K562 (cell line): ENCODE measurements at regions not wholly inside any gene's neighbourhood (a gene's known extent, or its start where the extent isn't known, plus 50 kb on each side); places are given as distances from the start of the nearest gene placed in this dataset.

Experiments
- ATAC-seq: fragments of 200-7000 bp; cut with Tn5 transposase; 3 replicates; pipeline ENCODE4 v1.9.1; 2020; ENCODE audit warnings: moderate library complexity
- BruUV-seq: library from RNA; stranded (reverse); fragments of 400-500 nt; replicated peaks from 2 replicates; lab custom pipeline; 2021; lab: Mats Ljungman, UMichigan
- CTCF ChIA-PET: fragments of 300-600 bp; formaldehyde crosslinking; extraction: SDS; loops from one replicate; lab custom pipeline; 2021; ENCODE audit warnings: low intra/inter-chr PET ratio; lab: Yijun Ruan, JAX
- POLR2A ChIA-PET: fragments of 300-600, 350-650 bp; sonication (Branson Sonifier 250); formaldehyde crosslinking; extraction: SDS; loops from one replicate; lab custom pipeline; 2021; ENCODE audit warnings: antibody characterized with exemption, inconsistent platforms; lab: Yijun Ruan, JAX
- DNase-seq, 4 experiments: peaks; one replicate each; pipeline versions ENCODE4 v3.0.0 to v3.0.0-alpha.2; 2011 to 2018; ENCODE audit warnings: low spot score in 3 of 4, mixed read lengths in 3 of 4; ENCODE audit errors: extremely low read depth in 1 of 4
- FAIRE-seq: peaks from 2 replicates; lab custom pipeline; 2011; peaks lifted over from hg19 to GRCh38; lab: Jason Lieb, UNC
- H2AFZ ChIP-seq: 2 replicates; pipeline ENCODE4 v1.6.0; 2011; ENCODE audit warnings: low read depth, low read length, control low read depth, inconsistent platforms
- H3K27ac ChIP-seq: fragments of 200-600 bp; 3 replicates; pipeline ENCODE4 v1.8.0; 2011; ENCODE audit warnings: low read depth, mild to moderate bottlenecking, control low read depth, inconsistent platforms, low read length, moderate library complexity, mixed read lengths; ENCODE audit errors: extremely low read depth
- H3K27me3 ChIP-seq, 2 experiments: fragments of 300-600 bp in 1 of 2; 2 replicates in 1 of 2; 3 replicates in 1 of 2; pipeline versions ENCODE4 v1.6.0 to v1.8.0; 2011; ENCODE audit warnings: inconsistent platforms in 2 of 2, low read length in 2 of 2, mild to moderate bottlenecking in 1 of 2, mixed read lengths in 1 of 2, moderate library complexity in 1 of 2; ENCODE audit not compliant: control insufficient read depth in 2 of 2, insufficient read depth in 2 of 2
- H3K36me3 ChIP-seq: fragments of 300-600 bp; 3 replicates; pipeline ENCODE4 v1.8.0; 2011; ENCODE audit warnings: mild to moderate bottlenecking, low read length, inconsistent platforms; ENCODE audit not compliant: control insufficient read depth, insufficient read depth
- H3K4me1 ChIP-seq, 2 experiments: fragments of 200-600 bp in 1 of 2; replicated peaks in 1 of 2; 2 replicates in 1 of 2; 3 replicates in 1 of 2; pipeline versions ENCODE4 v1.5.1 to v1.8.0; 2011; ENCODE audit warnings: inconsistent platforms in 2 of 2, low read length in 2 of 2, mild to moderate bottlenecking in 1 of 2, mixed read lengths in 1 of 2, moderate library complexity in 1 of 2; ENCODE audit not compliant: control insufficient read depth in 2 of 2, insufficient read depth in 2 of 2
- H3K4me2 ChIP-seq: 2 replicates; pipeline ENCODE4 v1.6.1; 2011; ENCODE audit warnings: low read length, control low read depth, inconsistent platforms, mixed read lengths; ENCODE audit not compliant: insufficient read depth
- H3K4me3 ChIP-seq: fragments of 200-600 bp; sonication (generic), shearing (Covaris generic); 2 replicates; pipeline ENCODE4 v1.5.1; 2016; ENCODE audit warnings: control low read depth, inconsistent platforms
- H3K79me2 ChIP-seq: fragments of 200-600 bp; 3 replicates; pipeline ENCODE4 v1.8.0; 2011; ENCODE audit warnings: low read length, inconsistent platforms; ENCODE audit not compliant: control insufficient read depth, insufficient read depth
- H3K9ac ChIP-seq, 2 experiments: 2 replicates each; pipeline versions ENCODE4 v1.6.0 to v1.6.1; 2011; ENCODE audit warnings: low read depth in 2 of 2, low read length in 2 of 2, control low read depth in 1 of 2, inconsistent platforms in 1 of 2, mild to moderate bottlenecking in 1 of 2, mixed read lengths in 1 of 2; ENCODE audit not compliant: insufficient read depth in 1 of 2
- H3K9me1 ChIP-seq: one replicate; pipeline ENCODE4 v1.6.0; 2011; ENCODE audit warnings: inconsistent platforms, mild to moderate bottlenecking, low read length, moderate library complexity; ENCODE audit not compliant: control insufficient read depth, insufficient read depth
- H3K9me3 ChIP-seq: replicated peaks from 2 replicates; pipeline ENCODE4 v1.5.1; 2011; ENCODE audit warnings: low read depth, low read length, inconsistent platforms; ENCODE audit not compliant: control insufficient read depth, insufficient read depth
- H4K20me1 ChIP-seq: replicated peaks from 2 replicates; pipeline ENCODE4 v1.6.1; 2011; ENCODE audit warnings: low read length, inconsistent platforms, mixed read lengths; ENCODE audit not compliant: control insufficient read depth, insufficient read depth
- BRD9 ChIP-seq: fragments of 450-650 bp; IDR thresholded peaks from 2 replicates; pipeline ENCODE4 v1.6.1; 2018; ENCODE audit warnings: low read depth; ENCODE audit not compliant: partially characterized antibody
- ELF1 ChIP-seq: fragments of 200-800 bp; sonication (Bioruptor generic); IDR thresholded peaks from 2 replicates; pipeline ENCODE4 v1.6.1; 2016; ENCODE audit warnings: missing genetic modification characterization, missing compliant biosample characterization
- HLTF ChIP-seq: fragments of 450-650 bp; IDR thresholded peaks from 2 replicates; pipeline ENCODE4 v1.6.1; 2016
- IRF2 ChIP-seq: sonication (generic); formaldehyde crosslinking; IDR thresholded peaks from 2 replicates; pipeline ENCODE4 v1.8.1; 2022; ENCODE audit warnings: mild to moderate bottlenecking, missing genetic modification reagents
- MTA2 ChIP-seq: fragments of 450-650 bp; IDR thresholded peaks from 2 replicates; pipeline ENCODE4 v1.6.1; 2016; ENCODE audit warnings: low read depth
- NR2C2 ChIP-seq, 2 experiments: fragments of 200-800 bp in 1 of 2; sonication (Bioruptor generic) in 1 of 2; sonication (generic) in 1 of 2; formaldehyde crosslinking in 1 of 2; IDR thresholded peaks; 2 replicates each; pipeline versions ENCODE4 v1.6.1 to v1.8.0; 2016 to 2022; ENCODE audit warnings: mild to moderate bottlenecking in 1 of 2, missing compliant biosample characterization in 1 of 2, missing genetic modification characterization in 1 of 2, missing genetic modification reagents in 1 of 2
- SRSF7 ChIP-seq: fragments of 200-400 bp; formaldehyde crosslinking; optimal IDR thresholded peaks from 2 replicates; pipeline ENCODE3; 2017; ENCODE audit warnings: mild to moderate bottlenecking, low read depth, low read length
- ZNF717 ChIP-seq: fragments of 250-450 bp; sonication (Bioruptor Pico); IDR thresholded peaks from 2 replicates; pipeline ENCODE4 v1.5.0; 2021
- WGBS: fragments of 100-300 bp; shearing (Covaris generic); methylation state at CpG from one replicate; pipeline ENCODE4 v1.1.6; 2016; ENCODE audit warnings: low coverage, mixed read lengths; ENCODE audit not compliant: insufficient coverage; ENCODE audit errors: missing lambda C conversion rate; 5-methylcytosine and 5-hydroxymethylcytosine counted together
- in situ Hi-C: fragments of 300-500 bp; cut with MboI; formaldehyde crosslinking; loops from 4 replicates; pipeline ENCODE4 v1.15.0; 2018; ENCODE audit warnings: inconsistent platforms, mixed read lengths
- intact Hi-C: fragments of 100-400 bp; cut with micrococcal nuclease; formaldehyde crosslinking; loops from 2 replicates; pipeline ENCODE4 v1.14.2; 2022
- TF ChIP-seq, protein P1 (sequence below): sonication (generic); formaldehyde crosslinking; IDR thresholded peaks from 2 replicates; pipeline ENCODE4 v1.8.0; 2023; ENCODE audit warnings: missing genetic modification reagents, mild to moderate bottlenecking, borderline replicate concordance
- TF ChIP-seq, protein P2 (sequence below), 2 experiments: fragments of 450-650 bp; IDR thresholded peaks; 2 replicates each; pipeline ENCODE4 v1.6.1; 2016
- TF ChIP-seq, protein P3 (sequence below): fragments of 250-450 bp; sonication (Bioruptor Pico); IDR thresholded peaks from 2 replicates; pipeline ENCODE4 v1.8.0; 2022; ENCODE audit warnings: moderate library complexity, mild to moderate bottlenecking, inconsistent platforms

- H2AFZ ChIP-seq = no peak overlapping the region
- H3K4me1 ChIP-seq = no peaks in the 10 kb centered on the region
- FAIRE-seq (no peak), DNase-seq (no peak), ATAC-seq (no peak)
- no peaks in the 10 kb centered on the region for H3K27me3 ChIP-seq
- WGBS = 0% methylated on average over 1 of the region's 1 CpG
- H3K27ac ChIP-seq = no peak overlapping the region
- H3K9me1 ChIP-seq = no peaks in the 10 kb centered on the region
- H3K79me2 ChIP-seq = no peaks in the 10 kb centered on the region
- H4K20me1 ChIP-seq = no peaks in the 10 kb centered on the region
- no peaks in the 10 kb centered on the region for H3K9me3 ChIP-seq
- BruUV-seq = no TSS peak
- in situ Hi-C loops = no loop called here
- CTCF ChIA-PET = no interaction called here
- intact Hi-C loops = no loop called here
- POLR2A ChIA-PET = no interaction called here
- H3K4me3 ChIP-seq = no peak overlapping the region
- H3K9ac ChIP-seq = no peak overlapping the region
- H3K4me2 ChIP-seq = no peak overlapping the region
- TF ChIP-seq NR2C2 (CRISPR knock-in tag; IDR thresholded peaks at IDR 0.05) (no peak), NR2C2 (tag; IDR thresholded peaks at IDR 0.05) (no peak), MTA2 (no peak), SRSF7 (no peak), HLTF (no peak), BRD9 (no peak), ZNF717 (no peak), IRF2 (no peak), ELF1 (tag) (no peak)
- TF ChIP-seq, protein P1, sequence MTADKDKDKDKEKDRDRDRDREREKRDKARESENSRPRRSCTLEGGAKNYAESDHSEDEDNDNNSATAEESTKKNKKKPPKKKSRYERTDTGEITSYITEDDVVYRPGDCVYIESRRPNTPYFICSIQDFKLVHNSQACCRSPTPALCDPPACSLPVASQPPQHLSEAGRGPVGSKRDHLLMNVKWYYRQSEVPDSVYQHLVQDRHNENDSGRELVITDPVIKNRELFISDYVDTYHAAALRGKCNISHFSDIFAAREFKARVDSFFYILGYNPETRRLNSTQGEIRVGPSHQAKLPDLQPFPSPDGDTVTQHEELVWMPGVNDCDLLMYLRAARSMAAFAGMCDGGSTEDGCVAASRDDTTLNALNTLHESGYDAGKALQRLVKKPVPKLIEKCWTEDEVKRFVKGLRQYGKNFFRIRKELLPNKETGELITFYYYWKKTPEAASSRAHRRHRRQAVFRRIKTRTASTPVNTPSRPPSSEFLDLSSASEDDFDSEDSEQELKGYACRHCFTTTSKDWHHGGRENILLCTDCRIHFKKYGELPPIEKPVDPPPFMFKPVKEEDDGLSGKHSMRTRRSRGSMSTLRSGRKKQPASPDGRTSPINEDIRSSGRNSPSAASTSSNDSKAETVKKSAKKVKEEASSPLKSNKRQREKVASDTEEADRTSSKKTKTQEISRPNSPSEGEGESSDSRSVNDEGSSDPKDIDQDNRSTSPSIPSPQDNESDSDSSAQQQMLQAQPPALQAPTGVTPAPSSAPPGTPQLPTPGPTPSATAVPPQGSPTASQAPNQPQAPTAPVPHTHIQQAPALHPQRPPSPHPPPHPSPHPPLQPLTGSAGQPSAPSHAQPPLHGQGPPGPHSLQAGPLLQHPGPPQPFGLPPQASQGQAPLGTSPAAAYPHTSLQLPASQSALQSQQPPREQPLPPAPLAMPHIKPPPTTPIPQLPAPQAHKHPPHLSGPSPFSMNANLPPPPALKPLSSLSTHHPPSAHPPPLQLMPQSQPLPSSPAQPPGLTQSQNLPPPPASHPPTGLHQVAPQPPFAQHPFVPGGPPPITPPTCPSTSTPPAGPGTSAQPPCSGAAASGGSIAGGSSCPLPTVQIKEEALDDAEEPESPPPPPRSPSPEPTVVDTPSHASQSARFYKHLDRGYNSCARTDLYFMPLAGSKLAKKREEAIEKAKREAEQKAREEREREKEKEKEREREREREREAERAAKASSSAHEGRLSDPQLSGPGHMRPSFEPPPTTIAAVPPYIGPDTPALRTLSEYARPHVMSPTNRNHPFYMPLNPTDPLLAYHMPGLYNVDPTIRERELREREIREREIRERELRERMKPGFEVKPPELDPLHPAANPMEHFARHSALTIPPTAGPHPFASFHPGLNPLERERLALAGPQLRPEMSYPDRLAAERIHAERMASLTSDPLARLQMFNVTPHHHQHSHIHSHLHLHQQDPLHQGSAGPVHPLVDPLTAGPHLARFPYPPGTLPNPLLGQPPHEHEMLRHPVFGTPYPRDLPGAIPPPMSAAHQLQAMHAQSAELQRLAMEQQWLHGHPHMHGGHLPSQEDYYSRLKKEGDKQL = no peak
- TF ChIP-seq, protein P2, sequence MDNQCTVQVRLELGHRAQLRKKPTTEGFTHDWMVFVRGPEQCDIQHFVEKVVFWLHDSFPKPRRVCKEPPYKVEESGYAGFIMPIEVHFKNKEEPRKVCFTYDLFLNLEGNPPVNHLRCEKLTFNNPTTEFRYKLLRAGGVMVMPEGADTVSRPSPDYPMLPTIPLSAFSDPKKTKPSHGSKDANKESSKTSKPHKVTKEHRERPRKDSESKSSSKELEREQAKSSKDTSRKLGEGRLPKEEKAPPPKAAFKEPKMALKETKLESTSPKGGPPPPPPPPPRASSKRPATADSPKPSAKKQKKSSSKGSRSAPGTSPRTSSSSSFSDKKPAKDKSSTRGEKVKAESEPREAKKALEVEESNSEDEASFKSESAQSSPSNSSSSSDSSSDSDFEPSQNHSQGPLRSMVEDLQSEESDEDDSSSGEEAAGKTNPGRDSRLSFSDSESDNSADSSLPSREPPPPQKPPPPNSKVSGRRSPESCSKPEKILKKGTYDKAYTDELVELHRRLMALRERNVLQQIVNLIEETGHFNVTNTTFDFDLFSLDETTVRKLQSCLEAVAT (IDR thresholded peaks at IDR 0.05) = no peak
- TF ChIP-seq, protein P3, sequence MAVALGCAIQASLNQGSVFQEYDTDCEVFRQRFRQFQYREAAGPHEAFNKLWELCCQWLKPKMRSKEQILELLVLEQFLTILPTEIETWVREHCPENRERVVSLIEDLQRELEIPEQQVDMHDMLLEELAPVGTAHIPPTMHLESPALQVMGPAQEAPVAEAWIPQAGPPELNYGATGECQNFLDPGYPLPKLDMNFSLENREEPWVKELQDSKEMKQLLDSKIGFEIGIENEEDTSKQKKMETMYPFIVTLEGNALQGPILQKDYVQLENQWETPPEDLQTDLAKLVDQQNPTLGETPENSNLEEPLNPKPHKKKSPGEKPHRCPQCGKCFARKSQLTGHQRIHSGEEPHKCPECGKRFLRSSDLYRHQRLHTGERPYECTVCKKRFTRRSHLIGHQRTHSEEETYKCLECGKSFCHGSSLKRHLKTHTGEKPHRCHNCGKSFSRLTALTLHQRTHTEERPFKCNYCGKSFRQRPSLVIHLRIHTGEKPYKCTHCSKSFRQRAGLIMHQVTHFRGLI (CRISPR knock-in tag) = no peak
- no peaks in the 10 kb centered on the region for H3K36me3 ChIP-seq
These were observed 2121.0 kb downstream of the PCDH7 start for GRCh38 chr4:32841217-32841616.
